ENCODE measurements at regions not wholly inside any gene's neighbourhood (a gene's known extent, or its start where the extent isn't known, plus 50 kb on each side); places are given as distances from the start of the nearest gene placed in this dataset.
"Not testable (repeated sequence)": the region's sequence is repeated elsewhere in the genome, so short reads cannot be mapped to it uniquely, and the experiment has no call there.

- DNase-seq: no peak
These were observed 212.2 kb upstream of the PRR16 start for GRCh38 chr5:120251898-120252297.

GRCh38 chr5:120252839-120253238 is 211.3 kb upstream of the PRR16 start:
- no peak for DNase-seq

DNA sequence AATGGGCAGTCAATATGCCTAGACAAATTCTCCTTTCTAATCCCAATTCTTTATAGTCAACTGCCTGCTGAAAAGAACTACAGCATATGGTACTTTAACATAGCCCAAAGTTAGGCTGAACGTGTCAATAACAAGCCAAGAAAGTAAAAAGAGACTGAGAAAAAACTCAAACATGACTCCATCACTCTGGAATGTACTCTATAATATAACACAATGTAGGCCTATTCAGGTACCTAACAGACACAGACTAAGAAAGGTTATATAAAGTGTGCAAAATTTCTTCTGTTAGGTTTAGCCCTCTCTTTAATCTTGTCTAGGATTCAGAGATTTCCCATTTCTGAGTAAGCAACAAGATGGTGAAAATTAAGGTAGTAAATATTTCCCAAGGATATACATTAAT is 209.7 kb upstream of the PRR16 start:
- DNase-seq: no peak

- DNase-seq: no peak
These were observed 208.9 kb upstream of the PRR16 start for GRCh38 chr5:120255214-120255613.

- no peak for DNase-seq
These were observed 207.7 kb upstream of the PRR16 start for GRCh38 chr5:120256376-120256775.

- DNase-seq: no peak
These were observed 206.6 kb upstream of the PRR16 start for GRCh38 chr5:120257358-120257971.

DNA sequence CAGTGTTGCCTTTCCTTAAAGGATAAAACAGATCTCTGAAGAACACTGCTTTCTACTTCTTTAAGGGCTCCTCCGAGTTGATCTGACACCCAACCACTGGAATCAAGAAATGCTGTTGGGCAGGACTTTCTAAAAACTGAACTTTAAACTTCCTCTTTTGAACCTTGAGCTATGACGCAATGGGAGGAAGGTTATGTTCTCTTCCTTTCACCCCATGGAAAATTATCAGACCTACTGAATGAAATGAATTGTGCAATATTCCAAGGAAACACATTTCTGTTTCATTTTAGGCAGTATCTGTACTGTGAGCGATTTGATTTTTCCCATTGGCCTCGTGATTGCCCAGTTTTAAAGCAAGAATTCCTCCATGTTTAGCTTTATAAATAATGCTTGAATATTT is 206.0 kb upstream of the PRR16 start:
- no peak for DNase-seq

DNA sequence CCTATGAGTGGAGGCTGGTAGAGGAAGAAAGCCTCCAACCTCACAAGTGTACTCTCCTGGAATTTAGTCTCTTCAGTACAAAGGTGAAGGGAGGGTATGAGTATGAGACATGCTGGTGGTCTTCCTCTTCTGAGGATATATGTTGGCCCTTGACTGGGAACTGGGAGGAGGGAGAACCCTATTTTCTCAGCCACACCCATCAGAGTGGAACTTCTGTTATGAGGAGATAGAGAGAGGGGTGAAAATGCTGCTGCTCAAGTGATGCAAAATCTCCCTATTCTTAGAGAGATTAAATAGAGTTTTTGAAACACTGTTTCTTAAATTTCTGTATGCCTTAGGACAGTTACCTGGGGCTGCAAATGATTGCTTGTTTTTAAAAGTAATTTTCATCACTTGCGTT is 203.4 kb upstream of the PRR16 start:
- DNase-seq: no peak

- no peak for DNase-seq
These were observed 193.6 kb upstream of the PRR16 start for GRCh38 chr5:120270498-120270897.

DNA sequence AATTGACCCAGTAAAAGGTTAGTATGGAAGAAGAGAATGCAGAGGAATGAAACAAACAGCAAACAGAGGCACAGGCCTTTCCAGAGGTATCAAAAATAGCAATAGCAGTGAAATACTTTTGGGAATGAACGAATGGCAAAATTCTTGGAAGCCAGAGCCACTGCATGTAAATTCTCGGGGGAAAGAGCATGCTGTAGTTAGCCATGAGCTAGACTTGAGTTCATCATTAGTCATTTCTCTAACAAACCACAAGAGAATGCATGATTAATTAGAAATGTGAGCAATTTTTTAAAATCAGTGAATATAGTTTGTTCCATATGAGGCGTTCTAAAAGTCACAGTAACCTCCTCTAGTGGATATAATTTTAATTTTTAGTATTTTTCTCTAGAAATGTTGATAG is 170.3 kb upstream of the PRR16 start:
- DNase-seq: no peak

DNA sequence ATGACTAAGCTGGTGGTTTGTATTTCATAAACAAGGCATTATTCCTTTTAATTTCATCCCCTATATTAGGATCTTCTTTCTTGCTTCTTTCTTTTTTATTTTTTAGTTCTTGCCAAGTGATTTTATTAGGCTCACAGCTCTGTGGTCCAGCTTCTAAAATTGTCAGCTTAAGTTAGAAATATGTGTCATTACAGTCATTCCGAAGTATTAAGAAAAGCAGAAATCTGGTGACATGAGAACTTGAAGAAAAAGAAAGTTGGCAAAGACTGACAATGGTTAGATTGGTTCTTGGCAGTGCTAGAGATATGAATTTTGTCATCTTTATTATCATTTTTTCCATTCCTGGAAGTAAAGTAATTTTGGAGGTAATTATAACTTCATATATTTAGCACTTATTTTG is 166.5 kb upstream of the PRR16 start:
- no peak for DNase-seq

- DNase-seq: no peak
These were observed 165.1 kb upstream of the PRR16 start for GRCh38 chr5:120298981-120299380.

- DNase-seq: no peak
These were observed 159.4 kb upstream of the PRR16 start for GRCh38 chr5:120304663-120305062.

- no peak for DNase-seq
These were observed 157.8 kb upstream of the PRR16 start for GRCh38 chr5:120306303-120306702.

GRCh38 chr5:120314191-120314590 is 149.9 kb upstream of the PRR16 start:
- no peak for DNase-seq

DNA sequence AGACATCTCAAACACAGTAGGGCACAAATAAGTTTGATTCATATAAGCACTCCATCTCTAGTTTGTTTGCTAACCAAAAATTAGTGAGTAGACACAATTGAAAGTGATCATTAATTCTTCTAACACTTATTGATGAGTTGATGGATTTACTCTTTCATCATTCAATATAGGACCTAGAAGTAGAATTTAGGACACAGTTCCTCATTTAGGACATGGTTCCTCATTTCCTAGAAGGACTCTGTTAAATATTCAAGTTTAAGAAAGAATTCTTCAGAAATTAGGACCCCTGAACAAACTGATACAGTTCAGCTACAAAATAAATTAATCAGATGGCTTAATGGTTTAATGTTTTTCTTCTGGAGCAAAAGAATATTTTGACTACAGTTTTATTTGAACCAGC is 143.5 kb upstream of the PRR16 start:
- no peak for DNase-seq

- no peak for DNase-seq
These were observed 137.4 kb upstream of the PRR16 start for GRCh38 chr5:120326651-120327050.

DNA sequence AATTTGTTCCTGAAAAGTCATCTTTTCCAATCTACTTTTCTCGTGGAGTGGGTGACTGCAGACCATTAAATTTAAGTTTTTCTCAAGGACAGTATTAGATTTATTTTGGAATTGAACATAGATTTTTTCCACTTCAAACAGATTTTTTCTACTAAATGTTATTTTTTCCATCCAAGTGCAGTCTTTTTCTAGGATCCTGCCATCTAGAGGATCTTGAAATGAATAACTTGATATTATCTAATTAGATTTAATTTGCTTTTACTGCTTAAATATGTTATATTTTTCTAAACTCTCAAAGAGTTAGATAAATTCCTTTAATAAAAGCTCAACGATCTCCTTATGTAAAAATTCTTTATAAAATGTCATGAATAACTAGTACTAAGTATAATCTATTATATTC is 136.9 kb upstream of the PRR16 start:
- no peak for DNase-seq

GRCh38 chr5:120329095-120329494 is 135.0 kb upstream of the PRR16 start:
- DNase-seq: no peak

GRCh38 chr5:120330558-120330957 is 133.5 kb upstream of the PRR16 start:
- no peak for DNase-seq

DNA sequence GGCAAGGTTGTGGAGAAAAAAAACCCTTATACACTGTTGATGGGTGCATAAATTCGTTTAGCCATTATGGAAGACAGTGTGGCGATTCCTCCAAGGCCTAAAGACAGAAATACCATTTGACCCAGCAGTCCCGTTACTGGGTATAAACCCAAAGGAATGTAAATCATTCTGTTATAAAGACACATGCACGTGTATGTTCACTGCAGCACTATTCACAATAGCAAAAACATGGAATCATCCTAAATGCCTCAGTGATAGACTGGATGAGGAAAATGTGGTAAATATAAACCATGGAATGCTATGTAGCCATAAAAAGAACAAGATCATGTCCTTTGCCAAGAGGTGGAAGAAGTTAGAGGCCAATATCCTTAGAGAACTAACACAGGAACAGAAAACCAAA is 119.9 kb upstream of the PRR16 start:
- DNase-seq: no peak

- DNase-seq: no peak
These were observed 118.2 kb upstream of the PRR16 start for GRCh38 chr5:120345947-120346346.

- DNase-seq: not testable (repeated sequence)
These were observed 113.0 kb upstream of the PRR16 start for GRCh38 chr5:120351071-120351470.

DNA sequence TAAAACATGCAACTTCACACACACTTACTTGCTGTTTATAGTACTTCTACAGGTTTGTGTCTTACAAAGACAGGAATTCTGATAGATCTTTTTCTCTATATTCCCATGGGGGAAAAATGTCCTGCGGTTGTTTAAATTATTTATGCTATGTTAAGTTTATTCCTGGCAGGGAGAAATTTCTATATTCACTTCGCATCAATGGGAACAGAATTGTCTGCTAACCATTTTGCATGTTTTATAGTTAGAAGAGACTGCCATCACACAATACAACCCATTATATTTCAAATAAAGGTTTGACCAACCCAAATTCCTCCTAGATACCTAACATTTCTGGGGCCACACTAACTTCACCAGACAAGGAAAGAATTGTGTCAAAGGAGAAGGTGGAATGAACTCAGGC is 110.0 kb upstream of the PRR16 start:
- DNase-seq: no peak

DNA sequence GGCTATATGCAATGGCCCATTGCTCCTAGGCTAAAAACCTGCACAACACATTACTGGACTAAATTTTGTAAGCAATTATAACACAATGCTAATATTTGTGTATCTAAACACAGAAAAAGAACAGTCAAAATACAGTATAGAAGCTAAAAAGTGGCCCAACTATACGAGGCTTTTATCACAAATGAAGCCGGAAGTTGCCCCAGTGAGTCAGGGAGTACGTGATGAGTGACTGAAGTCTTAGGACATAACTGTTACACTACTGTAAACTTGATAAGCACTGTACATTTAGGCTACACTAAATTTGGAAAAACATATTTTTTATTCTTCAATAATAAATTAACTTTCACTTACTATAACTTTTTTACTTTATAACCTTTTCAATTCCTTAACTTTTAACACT is 105.2 kb upstream of the PRR16 start:
- no peak for DNase-seq

- DNase-seq: no peak
These were observed 102.2 kb upstream of the PRR16 start for GRCh38 chr5:120361941-120362340.
